ENCODE measurements at regions not wholly inside any gene's neighbourhood (a gene's known extent, or its start where the extent isn't known, plus 50 kb on each side); places are given as distances from the start of the nearest gene placed in this dataset.

GRCh38 chr21:28704746-28705145 is 287.9 kb downstream of the LTN1 start:
- TF ChIP-seq CTCF (conservative IDR thresholded peaks at IDR 0.05; ENCODE audit: low read depth in 2 of 2) (no peak), REST (IDR thresholded peaks at IDR 0.05; ENCODE audit: unreplicated experiment) (no peak), POLR2AphosphoS5 (IDR thresholded peaks at IDR 0.05; ENCODE audit: low read depth) (no peak), NANOG (IDR thresholded peaks at IDR 0.05; ENCODE audit: borderline replicate concordance) (no peak), EZH2phosphoT487 (IDR thresholded peaks at IDR 0.05; ENCODE audit: unreplicated experiment) (no peak), EZH2 (IDR thresholded peaks at IDR 0.05; ENCODE audit: low read depth, unreplicated experiment) (no peak), CREB1 (CRISPR knock-in tag; IDR thresholded peaks at IDR 0.05; ENCODE audit: low read depth) (no peak), ZNF114 (CRISPR knock-in tag; IDR thresholded peaks at IDR 0.05) (no peak)

All from GM23338 (cell line).